ENCODE measurements at regions not wholly inside any gene's neighbourhood (a gene's known extent, or its start where the extent isn't known, plus 50 kb on each side); places are given as distances from the start of the nearest gene placed in this dataset.

DNA sequence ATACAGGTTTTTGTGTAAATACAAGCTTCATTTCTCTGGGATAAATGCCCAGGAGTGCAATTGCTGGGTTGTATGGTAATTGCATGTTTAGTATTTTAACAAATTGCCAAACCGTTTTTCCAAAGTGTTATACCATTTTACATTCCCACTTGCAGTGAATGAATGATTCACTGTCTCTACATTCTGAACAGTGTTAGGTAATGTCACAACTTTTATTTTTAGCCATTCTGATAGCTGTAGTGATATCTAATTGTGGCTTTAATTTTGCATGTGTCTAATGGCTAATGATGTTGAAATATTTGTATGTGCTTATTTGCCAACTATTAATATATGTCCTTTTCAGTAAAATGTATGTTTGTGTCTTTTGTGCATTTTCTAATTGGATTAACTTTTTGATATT lies 156.9 kb upstream of the CES5A start:
- TF ChIP-seq POLR2A (IDR thresholded peaks at IDR 0.05): no peak
- TF ChIP-seq, protein P1, sequence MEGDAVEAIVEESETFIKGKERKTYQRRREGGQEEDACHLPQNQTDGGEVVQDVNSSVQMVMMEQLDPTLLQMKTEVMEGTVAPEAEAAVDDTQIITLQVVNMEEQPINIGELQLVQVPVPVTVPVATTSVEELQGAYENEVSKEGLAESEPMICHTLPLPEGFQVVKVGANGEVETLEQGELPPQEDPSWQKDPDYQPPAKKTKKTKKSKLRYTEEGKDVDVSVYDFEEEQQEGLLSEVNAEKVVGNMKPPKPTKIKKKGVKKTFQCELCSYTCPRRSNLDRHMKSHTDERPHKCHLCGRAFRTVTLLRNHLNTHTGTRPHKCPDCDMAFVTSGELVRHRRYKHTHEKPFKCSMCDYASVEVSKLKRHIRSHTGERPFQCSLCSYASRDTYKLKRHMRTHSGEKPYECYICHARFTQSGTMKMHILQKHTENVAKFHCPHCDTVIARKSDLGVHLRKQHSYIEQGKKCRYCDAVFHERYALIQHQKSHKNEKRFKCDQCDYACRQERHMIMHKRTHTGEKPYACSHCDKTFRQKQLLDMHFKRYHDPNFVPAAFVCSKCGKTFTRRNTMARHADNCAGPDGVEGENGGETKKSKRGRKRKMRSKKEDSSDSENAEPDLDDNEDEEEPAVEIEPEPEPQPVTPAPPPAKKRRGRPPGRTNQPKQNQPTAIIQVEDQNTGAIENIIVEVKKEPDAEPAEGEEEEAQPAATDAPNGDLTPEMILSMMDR (IDR thresholded peaks at IDR 0.05): no peak
